ENCODE measurements at regions not wholly inside any gene's neighbourhood (a gene's known extent, or its start where the extent isn't known, plus 50 kb on each side); places are given as distances from the start of the nearest gene placed in this dataset.
"Not testable (repeated sequence)": the region's sequence is repeated elsewhere in the genome, so short reads cannot be mapped to it uniquely, and the experiment has no call there.

DNA sequence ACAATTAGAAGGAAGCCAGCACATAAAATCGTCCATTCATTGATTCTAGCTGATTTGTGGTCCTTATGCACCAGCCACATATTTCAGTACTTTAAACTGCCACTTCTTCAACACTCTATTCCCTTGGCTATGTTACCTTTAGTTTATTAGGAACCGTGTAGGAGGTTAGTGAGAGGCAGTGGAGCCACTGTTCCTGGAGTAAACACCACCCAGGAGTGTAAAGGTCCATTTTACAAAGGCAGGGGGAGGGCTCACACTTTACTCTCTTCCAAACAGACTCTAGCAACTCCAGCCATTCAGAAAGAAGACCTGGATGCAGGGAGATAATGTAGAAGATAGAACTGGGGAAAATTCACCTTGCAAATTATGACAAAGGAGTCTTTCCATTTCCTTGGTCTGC lies 170.2 kb upstream of the RPS23 start:
- H3K9me3 Mint-ChIP-seq, result peaks cover 5% of the 10 kb centered on the region
- H3K4me3 Mint-ChIP-seq, result no peak overlapping the region
- no peaks in the 10 kb centered on the region for H3K4me1 Mint-ChIP-seq (ENCODE audit: low read depth)
- peaks cover 1% of the 10 kb centered on the region for H3K27me3 Mint-ChIP-seq
- POLR2A ChIA-PET, result no interaction called here
- DNase-seq, result no peak
- intact Hi-C loops (cut with micrococcal nuclease), result no loop called here
- CTCF ChIA-PET, result no interaction called here
- no peaks in the 10 kb centered on the region for H3K36me3 Mint-ChIP-seq (ENCODE audit: low read depth)
- H3K27ac Mint-ChIP-seq, result no peak overlapping the region
- TF ChIP-seq, protein P1, sequence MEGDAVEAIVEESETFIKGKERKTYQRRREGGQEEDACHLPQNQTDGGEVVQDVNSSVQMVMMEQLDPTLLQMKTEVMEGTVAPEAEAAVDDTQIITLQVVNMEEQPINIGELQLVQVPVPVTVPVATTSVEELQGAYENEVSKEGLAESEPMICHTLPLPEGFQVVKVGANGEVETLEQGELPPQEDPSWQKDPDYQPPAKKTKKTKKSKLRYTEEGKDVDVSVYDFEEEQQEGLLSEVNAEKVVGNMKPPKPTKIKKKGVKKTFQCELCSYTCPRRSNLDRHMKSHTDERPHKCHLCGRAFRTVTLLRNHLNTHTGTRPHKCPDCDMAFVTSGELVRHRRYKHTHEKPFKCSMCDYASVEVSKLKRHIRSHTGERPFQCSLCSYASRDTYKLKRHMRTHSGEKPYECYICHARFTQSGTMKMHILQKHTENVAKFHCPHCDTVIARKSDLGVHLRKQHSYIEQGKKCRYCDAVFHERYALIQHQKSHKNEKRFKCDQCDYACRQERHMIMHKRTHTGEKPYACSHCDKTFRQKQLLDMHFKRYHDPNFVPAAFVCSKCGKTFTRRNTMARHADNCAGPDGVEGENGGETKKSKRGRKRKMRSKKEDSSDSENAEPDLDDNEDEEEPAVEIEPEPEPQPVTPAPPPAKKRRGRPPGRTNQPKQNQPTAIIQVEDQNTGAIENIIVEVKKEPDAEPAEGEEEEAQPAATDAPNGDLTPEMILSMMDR (IDR thresholded peaks at IDR 0.05), result no peak
- no peak for ATAC-seq

DNA sequence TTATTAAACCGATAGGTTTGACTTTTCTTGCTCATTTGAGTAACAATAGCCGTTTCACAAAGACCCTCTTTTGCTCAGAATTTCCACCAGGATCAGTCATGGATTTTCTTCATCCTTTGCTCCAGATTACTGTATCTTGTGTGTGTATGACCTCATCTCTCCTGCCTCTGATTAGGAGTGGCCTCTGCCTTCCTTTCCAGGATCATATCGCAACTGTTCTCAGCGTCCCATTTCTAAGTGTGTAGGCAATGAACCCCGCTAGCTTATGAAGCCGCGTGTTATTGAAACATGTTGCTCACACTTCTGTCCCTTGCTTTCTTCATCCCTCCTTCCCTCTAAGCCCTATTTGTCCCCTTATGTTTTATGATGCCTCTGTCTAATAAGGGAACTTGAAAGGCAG lies 169.8 kb upstream of the RPS23 start:
- Mint-ChIP-seq H3K27ac (no peak overlapping the region), H3K4me1 (ENCODE audit: low read depth) (no peaks in the 10 kb centered on the region), H3K27me3 (peaks cover 1% of the 10 kb centered on the region), H3K9me3 (peaks cover 3% of the 10 kb centered on the region), H3K4me3 (no peak overlapping the region), H3K36me3 (ENCODE audit: low read depth) (no peaks in the 10 kb centered on the region)
- ATAC-seq, result no peak
- intact Hi-C loops (cut with micrococcal nuclease), result no loop called here
- TF ChIP-seq, protein P1 (IDR thresholded peaks at IDR 0.05), result no peak
- DNase-seq, result no peak
- CTCF ChIA-PET, result no interaction called here
- POLR2A ChIA-PET, result no interaction called here

DNA sequence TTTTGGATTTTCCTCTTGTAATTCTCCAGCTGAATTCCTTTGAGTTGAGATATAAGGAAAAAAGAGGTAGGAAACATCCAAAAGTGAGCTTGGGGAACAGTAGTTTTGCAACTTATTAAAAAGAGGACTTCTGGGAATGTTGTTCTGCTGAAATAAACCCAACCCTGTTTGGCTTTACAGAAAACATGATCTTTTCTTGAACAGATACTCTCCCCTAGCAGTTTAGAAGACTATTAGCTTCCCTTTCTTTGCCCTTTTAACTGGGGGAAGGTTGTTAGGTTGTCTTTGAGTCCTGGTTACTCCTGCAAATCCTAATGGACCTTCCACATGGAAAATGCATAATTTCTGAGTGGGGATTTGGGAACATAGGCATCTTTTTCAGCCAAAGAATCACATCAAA lies 168.7 kb upstream of the RPS23 start:
- H3K27ac Mint-ChIP-seq, result no peak overlapping the region

DNA sequence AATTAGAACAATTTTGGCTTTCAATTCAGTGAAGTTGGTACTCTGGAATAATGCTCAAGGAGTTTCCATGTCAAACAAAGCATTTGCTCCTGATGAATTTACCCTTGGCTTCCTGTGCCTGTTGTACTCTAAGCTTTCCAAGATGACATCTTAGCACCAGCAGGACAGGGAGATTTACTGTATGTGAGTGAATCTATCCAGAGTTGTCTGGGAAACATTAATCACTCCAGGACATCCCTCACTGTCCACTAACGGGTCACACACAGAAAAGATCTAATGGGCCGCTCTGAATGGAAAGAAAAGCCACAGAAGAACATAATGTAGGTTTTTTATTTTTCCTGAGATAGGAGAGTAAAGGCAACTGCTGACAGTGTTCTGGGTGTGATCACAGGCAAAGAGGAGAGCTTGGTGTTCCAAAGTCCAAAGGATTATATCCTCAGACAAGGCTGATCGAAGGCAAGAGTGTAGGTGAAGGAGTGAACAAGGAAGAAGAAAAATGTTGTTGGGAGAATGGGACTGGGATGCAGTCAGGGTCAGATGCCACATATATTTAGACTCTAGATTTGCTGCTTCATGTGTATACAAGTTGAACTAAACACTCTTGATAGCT lies 167.7 kb upstream of the RPS23 start:
- Mint-ChIP-seq H3K4me3 (no peak overlapping the region), H3K9me3 (no peaks in the 10 kb centered on the region), H3K27ac (no peak overlapping the region), H3K36me3 (ENCODE audit: low read depth) (no peaks in the 10 kb centered on the region), H3K27me3 (peaks cover 1% of the 10 kb centered on the region), H3K4me1 (ENCODE audit: low read depth) (no peaks in the 10 kb centered on the region)
- intact Hi-C loops (cut with micrococcal nuclease), result no loop called here
- DNase-seq (no peak), ATAC-seq (no peak)
- TF ChIP-seq, protein P1 (IDR thresholded peaks at IDR 0.05), result no peak
- POLR2A ChIA-PET, result no interaction called here
- CTCF ChIA-PET, result no interaction called here

More for the DNA sequence above, 168.7 kb upstream of the RPS23 start:
- intact Hi-C loops (cut with micrococcal nuclease), result no loop called here
- no peak for ATAC-seq
- peaks cover 1% of the 10 kb centered on the region for H3K27me3 Mint-ChIP-seq
- CTCF ChIA-PET, result no interaction called here
- TF ChIP-seq, protein P1 (IDR thresholded peaks at IDR 0.05), result no peak
- H3K36me3 Mint-ChIP-seq (ENCODE audit: low read depth), result no peaks in the 10 kb centered on the region
- no peak for DNase-seq
- H3K4me3 Mint-ChIP-seq, result no peak overlapping the region
- H3K4me1 Mint-ChIP-seq (ENCODE audit: low read depth), result no peaks in the 10 kb centered on the region
- POLR2A ChIA-PET, result no interaction called here
- no peaks in the 10 kb centered on the region for H3K9me3 Mint-ChIP-seq

DNA sequence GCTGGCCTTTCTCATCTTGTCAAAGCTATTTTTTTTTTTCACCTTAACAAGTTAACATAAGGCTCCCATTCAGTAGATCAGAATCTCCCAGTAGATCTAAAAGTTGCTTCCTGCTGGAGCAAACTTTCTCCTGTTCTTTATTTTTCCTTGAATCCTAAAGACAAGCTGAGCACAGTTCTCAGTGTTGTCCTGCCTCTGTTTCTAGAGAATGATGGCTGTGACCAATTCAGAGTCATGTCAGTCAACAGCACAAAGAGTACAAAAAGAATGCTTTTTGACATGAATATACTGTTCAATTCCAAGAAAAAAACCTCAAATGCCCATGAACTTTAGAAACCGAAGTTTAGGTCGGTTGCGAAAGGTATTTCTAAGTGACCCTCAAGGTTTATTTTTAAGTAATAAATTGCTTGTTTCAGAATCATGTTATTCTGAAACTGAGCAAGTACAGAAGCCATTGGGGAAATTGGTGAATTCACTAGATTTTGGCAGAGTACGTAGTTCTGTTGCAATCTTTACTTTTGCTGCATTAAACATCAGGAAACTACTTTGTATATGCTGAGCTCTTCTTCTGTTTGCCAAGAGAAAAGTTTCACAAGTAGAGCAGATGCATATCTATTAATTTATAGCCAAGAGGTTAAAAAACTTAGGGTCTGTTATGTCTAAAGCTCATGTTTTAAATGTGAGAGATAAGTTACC lies 161.7 kb upstream of the RPS23 start:
- H3K36me3 Mint-ChIP-seq (ENCODE audit: low read depth), result no peaks in the 10 kb centered on the region

DNA sequence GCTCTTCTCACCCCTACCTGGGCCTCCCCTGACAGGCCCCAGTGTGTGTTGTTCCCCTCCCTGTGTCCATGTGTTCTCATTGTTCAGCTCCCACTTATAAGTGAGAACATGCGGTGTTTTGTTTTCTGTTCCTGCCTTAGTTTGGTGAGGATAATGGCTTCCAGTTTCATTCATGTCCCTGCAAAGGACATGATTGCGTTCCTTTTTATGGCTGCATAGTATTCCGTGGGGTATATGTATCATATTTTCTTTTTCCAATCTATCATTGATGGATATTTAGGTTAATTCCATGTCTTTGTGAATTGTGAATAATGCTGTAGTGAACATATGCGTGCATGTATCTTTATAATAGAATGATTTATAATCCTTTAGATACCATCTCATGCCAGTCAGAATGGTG lies 159.4 kb upstream of the RPS23 start:
- CTCF ChIA-PET; DNase-seq; H3K9me3 Mint-ChIP-seq; intact Hi-C loops (cut with micrococcal nuclease); H3K27me3 Mint-ChIP-seq; H3K4me1 Mint-ChIP-seq (ENCODE audit: low read depth); H3K4me3 Mint-ChIP-seq; POLR2A ChIA-PET; ATAC-seq; H3K27ac Mint-ChIP-seq; H3K36me3 Mint-ChIP-seq (ENCODE audit: low read depth): not testable (repeated sequence)

More for the DNA sequence above, 161.7 kb upstream of the RPS23 start:
- POLR2A ChIA-PET, result no interaction called here
- TF ChIP-seq, protein P1 (IDR thresholded peaks at IDR 0.05), result no peak
- ATAC-seq, result no peak
- CTCF ChIA-PET, result no interaction called here
- no peaks in the 10 kb centered on the region for H3K9me3 Mint-ChIP-seq
- H3K4me3 Mint-ChIP-seq, result no peak overlapping the region
- no peaks in the 10 kb centered on the region for H3K27me3 Mint-ChIP-seq
- H3K27ac Mint-ChIP-seq, result no peak overlapping the region
- no peak for DNase-seq
- no peaks in the 10 kb centered on the region for H3K4me1 Mint-ChIP-seq (ENCODE audit: low read depth)
- intact Hi-C loops (cut with micrococcal nuclease), result no loop called here
